ENCODE measurements at regions not wholly inside any gene's neighbourhood (a gene's known extent, or its start where the extent isn't known, plus 50 kb on each side); places are given as distances from the start of the nearest gene placed in this dataset.

GRCh38 chr10:128536259-128536658 is 410.0 kb upstream of the MKI67 start:
- no peak for DNase-seq

GRCh38 chr10:128537834-128538330 is 411.7 kb upstream of the MKI67 start:
- no peak for DNase-seq

- DNase-seq: no peak
Measured at GRCh38 chr10:128538671-128539070, 412.4 kb upstream of the MKI67 start.

GRCh38 chr10:128539510-128540127 is 413.4 kb upstream of the MKI67 start:
- DNase-seq: no peak

GRCh38 chr10:128540128-128540762 is 414.0 kb upstream of the MKI67 start:
- DNase-seq: no peak

GRCh38 chr10:128540781-128541761 is 414.8 kb upstream of the MKI67 start:
- no peak for DNase-seq

- DNase-seq: no peak
Measured at GRCh38 chr10:128541926-128542475, 415.8 kb upstream of the MKI67 start.

- DNase-seq: no peak
Measured at GRCh38 chr10:128542659-128543058, 416.4 kb upstream of the MKI67 start.

- DNase-seq: no peak
Measured at GRCh38 chr10:128543151-128543550, 416.9 kb upstream of the MKI67 start.

GRCh38 chr10:128545216-128545615 is 419.0 kb upstream of the MKI67 start:
- DNase-seq: no peak

GRCh38 chr10:128546651-128547165 is 420.5 kb upstream of the MKI67 start:
- no peak for DNase-seq

- DNase-seq: no peak
Measured at GRCh38 chr10:128549101-128549608, 422.9 kb upstream of the MKI67 start.

- no peak for DNase-seq
Measured at GRCh38 chr10:128550045-128550444, 423.8 kb upstream of the MKI67 start.

- no peak for DNase-seq
Measured at GRCh38 chr10:128551475-128551874, 425.3 kb upstream of the MKI67 start.

- DNase-seq: no peak
Measured at GRCh38 chr10:128553755-128554154, 427.5 kb upstream of the MKI67 start.

GRCh38 chr10:128556182-128557110 is 430.2 kb upstream of the MKI67 start:
- no peak for DNase-seq

GRCh38 chr10:128557149-128557710 is 431.0 kb upstream of the MKI67 start:
- no peak for DNase-seq

- DNase-seq: no peak
Measured at GRCh38 chr10:128560406-128560805, 434.2 kb upstream of the MKI67 start.

- DNase-seq: no peak
Measured at GRCh38 chr10:128560993-128561392, 434.8 kb upstream of the MKI67 start.

- DNase-seq: no peak
Measured at GRCh38 chr10:128563387-128563786, 437.2 kb upstream of the MKI67 start.

- DNase-seq: no peak
Measured at GRCh38 chr10:128563904-128564303, 437.7 kb upstream of the MKI67 start.
